HG02970 (cell line): ENCODE measurements at regions not wholly inside any gene's neighbourhood (a gene's known extent, or its start where the extent isn't known, plus 50 kb on each side); places are given as distances from the start of the nearest gene placed in this dataset.

Experiments used
- ATAC-seq: cut with Tn5 transposase; IDR thresholded peaks from one replicate; pipeline ENCODE4 v1.9.1; 2021; ENCODE audit warnings: mild to moderate bottlenecking, moderate library complexity, moderate number of reproducible peaks; ENCODE audit not compliant: unreplicated experiment, low FRiP score

DNA sequence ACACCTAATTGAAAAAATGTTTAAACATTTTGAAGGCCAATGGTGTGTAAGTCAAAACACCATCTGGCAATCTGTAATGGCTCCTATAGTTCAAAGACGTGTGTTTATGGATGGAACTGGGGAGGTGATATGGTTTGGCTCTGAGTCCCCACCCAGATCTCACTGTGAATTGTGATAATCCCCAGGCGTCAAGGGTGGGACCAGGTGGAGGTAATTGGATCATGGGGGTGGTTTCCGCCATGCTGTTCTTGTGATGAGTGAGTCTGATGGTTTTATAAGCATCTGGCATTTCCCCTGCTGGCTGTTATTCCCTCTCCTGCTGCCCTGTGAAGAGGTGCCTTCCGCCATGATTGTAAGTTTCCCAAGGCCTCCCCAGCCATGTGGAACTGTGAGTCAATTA is 52.2 kb downstream of the ADRA2C start:
- ATAC-seq, result no peak

DNA sequence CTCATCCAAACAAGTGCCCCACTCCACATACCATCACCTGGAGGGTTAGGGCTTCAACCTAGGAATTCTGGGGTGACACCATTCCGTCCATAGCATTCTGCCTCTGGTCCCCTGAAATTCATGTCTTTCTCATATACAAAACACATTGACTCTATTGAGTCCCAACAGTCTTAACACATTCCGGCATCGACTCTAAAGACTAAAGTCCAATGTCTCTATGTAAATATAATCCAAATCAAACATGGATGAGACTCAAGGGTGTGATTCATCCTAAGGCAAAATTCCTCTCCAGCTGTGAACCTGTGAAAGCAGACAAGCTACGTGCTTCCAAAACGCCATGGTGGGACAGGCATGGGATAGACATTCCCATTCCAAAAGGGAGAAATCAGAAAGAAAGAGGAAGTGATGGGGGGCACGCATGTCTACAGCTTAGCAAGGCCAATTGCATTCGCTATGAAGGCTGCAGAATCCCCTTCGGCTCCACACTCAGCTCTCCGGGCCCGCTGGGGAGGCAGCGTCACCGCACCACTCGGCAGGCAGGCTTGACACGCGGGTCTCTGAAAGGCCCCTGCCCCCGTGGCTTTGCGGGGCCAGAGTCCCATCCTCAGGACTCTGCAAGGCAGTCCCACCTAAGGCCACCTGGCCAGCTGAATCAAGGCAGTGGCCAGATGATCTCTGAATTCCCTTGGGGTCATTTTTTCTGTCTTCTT is 53.2 kb downstream of the ADRA2C start:
- ATAC-seq, result no peak

DNA sequence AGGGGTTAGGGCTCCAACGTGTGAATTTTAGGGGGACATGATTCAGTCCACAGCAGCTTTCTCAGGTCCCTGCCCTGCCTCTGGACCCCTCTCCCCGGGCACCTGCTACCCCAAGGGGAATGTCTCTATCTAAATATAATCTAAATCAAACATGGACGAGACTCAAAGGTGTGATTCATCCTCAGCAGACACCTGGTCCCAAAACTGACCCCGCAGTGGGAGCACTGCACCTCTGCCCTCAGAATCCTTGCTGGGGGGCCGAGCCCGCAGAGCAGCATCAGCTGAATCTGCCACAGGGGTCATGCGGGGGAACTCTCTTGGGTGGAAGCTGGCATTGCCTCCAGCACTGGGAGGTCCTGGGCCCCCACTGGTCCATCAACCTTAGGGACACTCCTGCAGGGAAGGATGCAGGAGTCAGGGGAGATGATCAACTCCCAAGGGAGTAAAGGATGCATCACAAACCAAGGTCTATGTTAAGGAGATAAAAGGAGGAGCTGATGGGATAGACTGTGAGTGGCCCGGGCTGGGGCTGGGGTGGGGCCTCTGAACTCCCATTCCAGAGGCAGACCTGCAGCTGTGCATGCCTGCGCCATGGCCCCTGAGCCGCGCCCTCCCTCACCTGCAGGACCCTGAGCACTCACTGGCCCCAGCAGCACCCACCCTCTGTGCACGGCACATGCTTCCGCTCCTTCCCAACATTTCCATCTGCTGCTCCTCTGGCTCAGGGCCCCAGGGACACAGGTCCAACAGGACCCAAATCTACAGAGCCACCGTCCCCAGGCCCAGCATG is 54.0 kb downstream of the ADRA2C start:
- no peak for ATAC-seq

DNA sequence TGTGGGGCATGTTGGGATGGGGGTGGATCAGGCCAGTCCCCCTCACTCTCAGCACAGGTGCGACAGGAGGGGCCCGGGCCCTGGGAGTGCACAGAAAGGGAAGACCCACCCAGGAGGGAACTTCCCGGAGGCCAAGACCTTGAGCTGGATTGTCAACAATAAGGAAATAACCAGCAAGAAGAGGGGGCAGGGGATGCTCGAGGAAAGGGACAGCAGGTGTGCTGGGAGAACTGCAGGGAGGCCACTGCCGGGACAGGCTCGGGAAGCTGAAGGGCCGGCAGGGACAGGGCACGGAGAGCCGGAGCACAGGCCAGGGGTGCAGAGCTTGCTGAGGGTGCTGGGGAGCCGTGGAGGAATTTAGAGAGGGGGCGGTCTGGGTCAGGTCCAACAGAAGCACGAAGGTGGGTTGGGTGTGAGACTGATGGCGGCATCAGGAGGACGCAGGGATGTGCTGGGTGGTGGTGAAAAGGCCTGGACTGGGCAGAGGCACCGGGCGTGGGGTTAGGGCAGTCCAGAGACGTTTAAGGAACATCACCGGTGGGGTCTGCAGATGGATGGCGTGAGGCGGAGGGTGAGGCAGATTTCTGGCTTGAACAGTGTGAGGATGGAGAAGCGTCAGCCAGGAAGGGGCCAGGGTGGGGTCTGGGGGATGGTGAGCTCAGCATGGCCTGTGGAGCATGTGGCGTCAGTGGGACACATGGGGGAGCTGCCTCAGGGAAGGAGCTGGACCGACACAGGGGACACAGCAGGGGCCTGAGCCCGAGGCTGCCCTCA is 54.8 kb downstream of the ADRA2C start:
- no peak for ATAC-seq

DNA sequence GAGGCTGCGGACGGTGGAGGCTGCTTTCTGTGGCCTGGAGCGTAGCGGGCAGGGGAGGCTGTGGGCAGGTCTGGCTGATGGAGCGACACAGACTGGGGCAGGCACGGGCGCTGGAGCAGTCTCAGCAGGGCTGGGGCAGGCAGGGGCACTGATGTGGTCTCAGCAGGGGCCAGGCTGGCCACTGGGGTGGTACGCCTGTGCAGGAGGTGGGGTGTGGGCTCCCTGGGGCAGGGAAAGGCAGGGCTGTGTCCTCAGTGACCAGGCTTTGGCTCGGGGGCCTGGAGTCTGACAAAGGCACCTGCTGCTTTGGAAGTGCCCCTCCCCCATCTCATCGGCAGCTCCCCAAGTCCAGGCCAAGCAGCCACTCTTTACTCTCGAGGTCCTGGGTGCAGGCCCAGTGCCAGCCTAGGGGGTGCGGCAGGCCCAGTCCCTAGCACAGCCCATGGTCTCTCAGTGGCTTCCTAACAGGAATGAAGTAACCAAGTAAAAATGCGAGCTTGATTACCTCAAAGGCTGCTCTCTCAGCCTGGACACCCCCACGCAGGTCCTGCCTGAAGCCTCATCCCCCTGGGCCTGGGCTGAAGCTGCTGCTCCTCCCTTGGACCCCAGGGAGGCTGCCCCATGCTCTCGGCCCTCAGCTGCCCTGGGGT is 55.5 kb downstream of the ADRA2C start:
- no peak for ATAC-seq

DNA sequence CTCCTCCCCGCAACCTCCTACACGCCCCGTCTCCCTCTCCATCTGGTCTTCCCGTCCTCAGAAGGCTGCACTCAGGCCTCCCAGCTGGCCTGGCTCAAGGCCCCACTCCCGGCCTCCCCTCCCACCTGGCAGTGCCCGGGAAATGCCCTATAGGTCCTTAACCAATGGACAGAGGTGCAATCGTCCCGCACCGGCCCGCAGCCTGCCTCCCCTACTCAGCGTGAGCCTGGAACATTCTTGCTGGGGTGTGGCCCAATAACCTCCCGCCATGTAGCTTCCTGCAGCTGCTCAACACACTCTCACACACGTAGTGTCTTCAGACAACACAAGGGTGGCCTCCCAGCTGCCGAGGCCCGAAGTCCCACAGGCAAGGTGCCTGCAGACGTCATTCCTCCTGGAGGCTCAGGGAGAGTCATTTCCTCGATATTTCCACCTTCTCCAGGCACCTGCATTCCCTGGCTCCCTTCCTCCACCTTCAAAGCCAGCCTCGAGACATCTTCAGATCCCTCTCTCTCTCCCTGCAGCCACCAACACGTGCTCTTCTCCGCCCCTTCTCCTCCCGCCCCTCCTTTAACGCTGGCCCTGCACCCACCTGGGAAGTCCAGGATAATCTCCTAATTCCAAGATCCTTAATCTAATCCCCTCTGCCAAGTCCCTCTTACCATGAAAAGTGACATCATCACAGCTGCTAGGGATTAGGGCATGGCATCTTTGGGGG is 56.2 kb downstream of the ADRA2C start:
- no peak for ATAC-seq

DNA sequence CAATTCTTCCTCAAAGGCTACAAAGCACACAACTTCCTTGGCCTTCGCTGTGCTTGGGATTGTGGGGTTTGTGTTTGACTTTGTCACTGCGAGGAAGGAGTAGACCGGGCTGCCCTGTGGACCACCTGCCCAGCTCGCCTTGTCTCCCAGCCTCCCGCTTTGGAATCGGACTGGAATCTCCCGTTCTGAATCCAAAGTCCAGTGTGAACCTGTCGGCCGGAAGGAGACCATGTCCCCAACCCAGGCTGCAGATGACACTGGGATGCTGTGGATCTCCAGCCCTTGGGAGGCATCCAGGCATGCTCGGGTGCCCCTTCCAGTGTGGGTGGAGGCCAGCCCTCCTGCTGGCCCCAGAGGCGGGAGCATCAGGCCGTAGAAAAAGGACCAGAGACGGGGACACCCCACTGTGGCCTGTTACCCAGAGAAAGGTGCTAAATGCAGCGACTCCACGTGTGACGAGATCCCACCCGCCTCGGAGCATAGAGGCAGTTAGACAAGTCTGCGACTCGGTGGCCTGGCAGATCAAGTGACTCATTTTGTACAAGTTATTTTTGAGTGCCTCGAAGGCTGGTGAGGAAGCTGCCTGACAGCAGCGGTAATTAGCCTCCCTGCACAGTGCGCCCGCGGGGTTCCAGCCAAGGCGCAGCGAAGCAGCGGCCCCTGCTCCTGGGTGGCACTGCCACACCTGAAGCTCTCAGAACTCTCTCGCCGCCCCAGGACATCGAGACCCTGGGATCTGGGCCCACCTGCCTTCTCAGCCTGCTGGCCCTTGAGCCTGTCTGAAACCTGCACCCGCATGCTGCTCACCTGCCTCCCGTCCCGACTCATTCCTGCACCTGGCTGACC is 57.5 kb downstream of the ADRA2C start:
- ATAC-seq, result no peak

DNA sequence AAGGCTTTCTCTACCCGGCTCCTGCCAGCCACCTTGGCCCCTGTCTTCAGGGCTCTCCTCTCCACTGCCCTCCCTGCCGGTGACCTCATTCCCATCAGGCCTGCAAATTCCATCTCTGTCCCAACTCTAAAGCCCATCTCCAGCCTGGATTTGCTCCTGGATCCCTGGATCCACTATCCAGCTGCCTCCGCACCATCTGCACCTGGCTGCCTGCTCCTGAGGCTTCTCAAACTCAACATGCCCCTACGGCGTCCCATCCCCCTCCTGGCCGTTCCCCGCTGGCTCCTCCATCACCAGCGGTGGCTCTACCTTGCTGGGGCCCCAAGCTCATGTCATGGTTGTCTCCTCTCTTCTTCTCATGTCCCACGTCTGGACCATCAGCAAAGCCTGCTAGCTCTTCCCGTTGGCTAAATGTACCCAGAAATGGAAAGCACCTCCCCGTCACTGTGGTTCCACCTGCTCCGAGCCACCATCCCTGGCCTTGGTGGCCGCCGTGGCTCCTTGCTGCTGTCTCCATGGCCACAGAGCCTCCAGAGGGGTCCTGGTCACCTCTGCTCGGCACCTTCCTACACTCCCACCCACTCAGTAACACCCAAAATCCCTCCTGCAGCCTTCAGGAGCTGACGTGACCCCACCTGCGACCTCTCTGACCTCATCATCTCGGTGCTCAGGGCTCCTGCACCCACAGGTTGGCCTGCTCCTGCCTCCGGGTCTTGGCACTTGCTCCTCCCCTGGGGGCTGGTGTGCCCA is 58.5 kb downstream of the ADRA2C start:
- no peak for ATAC-seq

DNA sequence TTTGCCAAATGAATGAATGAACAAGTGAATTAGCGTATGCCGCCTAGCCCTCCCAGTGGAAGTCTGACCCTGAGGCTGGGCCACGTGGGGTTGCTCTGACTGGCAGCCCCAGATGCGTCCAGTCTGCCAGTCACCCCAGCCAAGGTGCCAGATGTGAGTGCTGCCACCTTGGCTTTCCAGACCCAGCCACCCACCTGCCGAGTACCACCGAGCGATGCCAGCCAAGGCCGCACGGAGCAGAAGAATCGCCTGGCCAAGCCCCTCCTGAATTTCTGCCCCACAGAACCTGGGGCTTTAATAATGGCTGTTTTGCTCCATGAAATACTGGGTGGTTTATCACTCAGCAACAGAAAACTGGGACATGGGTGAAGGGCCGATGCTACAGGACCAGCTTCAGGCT is 59.3 kb downstream of the ADRA2C start:
- no peak for ATAC-seq

DNA sequence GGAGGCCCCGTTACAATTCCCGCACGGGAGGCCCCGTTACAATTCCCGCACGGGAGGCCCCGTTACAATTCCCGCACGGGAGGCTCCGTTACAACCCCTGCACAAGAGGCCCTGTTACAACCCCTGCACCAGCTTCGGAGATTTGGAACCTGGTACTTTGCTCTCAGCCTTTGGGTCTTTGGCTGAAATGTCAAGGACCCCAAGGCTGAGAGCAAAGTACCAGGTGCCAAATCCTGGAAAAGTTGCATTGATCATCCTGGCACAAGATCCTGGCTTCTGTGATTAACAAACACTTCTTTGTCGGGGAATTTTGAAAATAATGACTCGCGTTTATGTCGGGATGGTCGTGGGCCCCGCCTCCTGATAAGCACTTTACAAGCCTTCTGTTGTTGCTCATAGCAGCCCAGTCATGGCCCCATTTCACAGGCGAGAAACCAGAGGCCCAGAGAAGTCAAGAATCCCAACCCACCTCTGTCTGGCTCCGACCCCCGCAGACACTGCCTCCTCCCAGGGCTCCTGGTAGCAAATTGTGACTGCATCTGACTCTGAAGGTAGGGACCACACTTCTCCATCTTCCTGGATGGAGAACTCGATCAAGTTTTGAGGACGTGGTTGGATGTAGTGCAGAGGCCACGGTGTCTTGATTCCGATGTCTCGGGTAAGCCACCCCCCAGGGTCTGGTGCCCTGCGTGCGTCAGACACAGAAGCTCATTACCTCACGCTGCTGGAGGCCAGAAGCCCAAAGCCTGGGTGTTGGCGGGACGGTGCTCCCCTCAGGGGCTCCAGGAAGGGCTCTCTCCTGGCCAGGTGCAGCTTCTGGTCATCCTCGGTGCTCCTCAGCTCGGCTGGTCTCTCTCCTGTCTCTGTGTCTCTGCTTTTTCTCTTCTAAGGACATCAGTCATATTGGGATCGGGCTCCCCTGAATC is 60.3 kb downstream of the ADRA2C start:
- no peak for ATAC-seq

DNA sequence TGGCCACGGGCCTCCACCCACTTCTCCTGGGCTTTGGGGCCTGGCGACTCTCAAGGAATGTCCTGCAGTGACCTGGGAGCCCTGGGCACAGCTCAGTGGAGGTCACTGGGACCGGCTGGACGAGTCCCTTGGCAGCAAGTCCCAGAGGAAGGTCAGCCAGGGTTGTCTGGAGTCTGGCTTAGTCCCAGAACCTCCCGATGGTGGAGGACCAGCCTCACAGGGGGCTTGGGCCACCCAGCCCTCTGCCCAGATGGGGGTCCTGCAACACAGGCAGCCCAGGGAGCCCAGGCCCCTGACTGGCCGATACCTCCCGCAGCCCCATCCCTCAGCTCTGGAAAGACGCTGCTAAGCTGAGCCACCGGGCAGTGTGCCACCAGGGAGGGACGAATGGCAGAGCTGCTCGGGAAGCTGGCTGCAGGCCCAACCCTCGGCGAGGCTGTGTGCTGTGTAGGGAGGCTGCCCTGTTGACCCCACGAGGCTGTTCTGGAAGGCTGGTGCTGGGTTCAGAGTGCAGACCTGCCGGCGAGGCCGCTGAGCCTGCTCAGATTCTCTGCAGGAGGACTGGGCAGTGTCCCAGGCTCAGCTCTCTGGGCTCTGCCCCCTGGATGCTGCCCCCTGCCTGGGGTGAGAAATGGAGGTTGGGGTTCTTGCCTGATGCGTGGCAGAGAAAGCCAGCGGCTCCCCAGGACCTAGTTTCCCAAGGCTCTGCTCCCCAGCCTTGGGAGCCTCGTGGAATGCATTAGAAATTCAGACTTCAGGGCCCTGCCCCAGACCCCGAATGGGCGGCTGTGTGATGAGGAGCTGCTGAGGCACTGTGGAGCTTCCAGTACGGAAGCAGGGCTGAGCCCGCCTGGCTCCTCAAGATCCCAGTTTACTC is 61.7 kb downstream of the ADRA2C start:
- ATAC-seq, result no peak

DNA sequence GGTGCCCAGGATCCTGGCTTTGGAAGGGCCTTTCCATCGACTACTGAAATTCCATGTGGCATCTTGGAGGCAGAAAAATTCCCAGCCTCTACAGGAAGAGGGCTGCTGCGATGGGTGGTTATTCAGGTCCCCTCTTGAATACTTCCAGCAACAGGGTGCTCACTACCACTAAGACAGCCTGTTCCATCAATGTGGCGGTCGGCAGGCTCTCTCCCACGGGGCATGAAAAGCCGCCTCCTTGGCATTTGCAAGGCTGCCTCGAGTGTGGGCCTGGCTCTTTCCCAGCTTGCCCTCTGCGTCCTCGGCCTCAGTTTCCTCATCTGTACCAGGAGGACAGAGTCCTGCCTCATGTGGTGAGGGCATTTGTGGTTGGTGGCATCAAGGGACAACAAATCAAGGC is 62.4 kb downstream of the ADRA2C start:
- ATAC-seq, result no peak

DNA sequence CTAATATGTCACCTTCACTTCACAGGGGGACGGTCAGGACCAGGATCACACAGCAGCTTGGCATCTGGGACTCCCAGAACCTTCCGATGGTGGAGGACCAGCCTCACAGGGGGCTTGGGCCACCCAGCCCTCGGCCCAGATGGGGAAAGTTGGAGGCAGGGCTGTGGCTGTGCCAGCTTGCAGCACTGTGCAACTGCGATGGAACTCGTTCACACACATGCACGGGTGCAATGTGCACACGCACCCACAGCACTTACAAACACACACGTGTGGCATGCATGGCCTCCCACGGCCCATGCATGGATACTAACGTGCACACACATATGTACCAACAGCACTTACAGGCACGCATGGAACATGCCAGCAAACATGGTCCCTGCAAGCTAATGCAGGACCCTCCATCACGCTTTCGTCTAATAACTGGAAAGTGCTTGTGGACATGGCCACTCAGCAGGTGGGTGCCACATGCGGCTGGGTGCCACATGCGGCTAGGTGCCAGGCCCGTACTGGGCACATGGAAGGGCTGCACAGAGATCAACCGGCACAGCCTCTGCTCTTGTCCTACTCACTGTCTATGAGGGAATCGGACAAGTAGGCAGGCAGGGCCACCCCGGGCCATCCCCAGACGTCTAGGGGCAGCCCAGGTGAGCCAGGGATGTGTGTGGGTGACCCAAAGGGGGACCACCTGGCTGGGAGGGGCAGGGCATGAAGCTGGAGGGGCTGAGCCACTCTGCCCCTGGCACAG is 63.2 kb downstream of the ADRA2C start:
- ATAC-seq, result no peak

DNA sequence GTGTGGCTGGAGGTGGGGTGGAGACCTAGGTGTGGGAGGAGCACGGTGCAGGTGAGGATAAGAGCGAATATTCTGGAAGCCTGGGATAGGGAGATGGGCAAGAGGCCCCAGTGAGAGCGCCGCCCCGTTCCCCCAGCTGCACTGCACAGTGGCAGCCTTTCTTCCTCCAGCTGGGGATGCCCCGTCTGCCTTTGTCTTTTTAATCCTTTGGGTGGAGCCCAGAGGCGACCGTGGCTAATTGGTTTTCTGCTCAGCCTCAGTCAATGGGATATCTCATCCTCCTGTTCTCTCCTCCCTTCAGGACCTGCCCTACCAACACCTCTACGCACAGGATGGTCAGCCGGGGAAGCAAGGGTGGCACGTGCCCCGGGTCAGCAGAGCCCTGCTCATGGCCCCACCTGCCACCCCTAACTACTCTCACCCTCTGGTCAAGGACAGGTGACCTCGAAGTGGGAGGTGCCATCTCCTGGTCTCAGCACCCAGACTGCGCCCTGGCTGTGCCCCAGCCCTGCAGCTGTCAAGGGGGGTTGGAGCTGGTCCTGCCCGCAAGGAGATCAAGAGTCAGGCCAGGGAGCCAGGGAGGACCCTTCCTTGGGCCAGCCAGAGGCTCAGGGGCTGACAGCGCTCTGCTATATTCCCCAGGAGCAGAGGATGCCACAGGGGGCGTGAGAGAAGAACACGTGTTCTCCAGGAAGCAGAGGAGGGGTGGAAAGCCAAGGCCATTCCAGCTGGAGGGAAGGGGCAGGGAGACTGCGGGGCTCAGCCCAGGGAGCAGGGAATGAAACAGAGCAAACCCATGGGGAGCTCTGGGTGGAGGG is 64.0 kb downstream of the ADRA2C start:
- ATAC-seq, result no peak
